ENCODE measurements at regions not wholly inside any gene's neighbourhood (a gene's known extent, or its start where the extent isn't known, plus 50 kb on each side); places are given as distances from the start of the nearest gene placed in this dataset.
"Not testable (repeated sequence)": the region's sequence is repeated elsewhere in the genome, so short reads cannot be mapped to it uniquely, and the experiment has no call there.

DNA sequence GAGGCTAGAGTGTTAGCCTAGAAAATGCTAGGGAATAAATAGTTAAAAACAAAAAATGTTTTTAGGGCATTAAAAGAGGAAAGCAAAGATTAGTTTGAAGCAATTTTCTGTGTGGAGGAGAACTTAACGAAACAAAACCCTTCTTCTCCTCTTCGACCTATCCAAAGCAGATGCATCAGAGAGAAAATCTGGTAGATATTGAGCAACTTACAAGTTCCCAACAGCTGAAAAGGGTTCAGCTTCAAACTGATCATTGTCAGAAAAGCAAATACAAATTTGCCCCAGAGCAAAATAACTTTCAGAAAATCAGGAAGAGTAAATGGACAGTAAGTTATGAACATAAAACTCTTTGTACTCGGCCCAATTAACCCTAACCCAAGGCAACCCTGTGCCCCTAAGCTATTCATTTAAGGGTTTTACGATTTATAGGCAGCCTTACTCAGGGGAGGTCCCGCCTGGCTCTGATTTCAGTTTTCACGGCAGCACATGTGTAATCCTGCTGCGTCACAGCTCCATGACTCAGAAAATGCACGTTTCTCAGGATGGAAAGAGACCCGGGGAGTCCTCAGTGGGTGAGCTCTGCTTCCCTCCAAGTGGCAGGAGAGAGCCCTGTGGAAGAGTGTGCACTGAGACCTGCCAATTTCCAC is 405.7 kb upstream of the SALL1 start:
- no peak for DNase-seq (ENCODE audit: low read depth in 2 of 3, low spot score in 1 of 3)

DNA sequence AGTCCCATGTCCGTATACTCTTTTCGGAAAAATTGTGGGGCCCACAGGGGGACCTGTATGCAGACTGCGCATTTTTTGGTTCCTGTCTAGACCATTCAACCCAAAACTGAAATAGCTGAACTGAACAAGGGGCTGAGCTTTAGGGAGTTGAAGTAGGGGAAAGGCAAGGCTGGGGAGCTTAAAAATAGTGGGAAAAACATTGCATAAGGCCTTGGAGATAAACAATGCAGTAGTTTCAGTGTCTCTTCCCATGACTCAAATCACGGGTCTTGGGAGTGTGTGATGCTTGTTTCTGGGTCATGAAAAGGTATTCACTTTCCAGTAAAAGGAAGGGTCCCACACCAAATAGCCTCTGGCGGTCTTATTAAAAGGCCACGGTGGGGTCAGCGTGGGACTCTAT is 402.8 kb upstream of the SALL1 start:
- no peak for DNase-seq (ENCODE audit: low read depth in 2 of 3, low spot score in 1 of 3)

DNA sequence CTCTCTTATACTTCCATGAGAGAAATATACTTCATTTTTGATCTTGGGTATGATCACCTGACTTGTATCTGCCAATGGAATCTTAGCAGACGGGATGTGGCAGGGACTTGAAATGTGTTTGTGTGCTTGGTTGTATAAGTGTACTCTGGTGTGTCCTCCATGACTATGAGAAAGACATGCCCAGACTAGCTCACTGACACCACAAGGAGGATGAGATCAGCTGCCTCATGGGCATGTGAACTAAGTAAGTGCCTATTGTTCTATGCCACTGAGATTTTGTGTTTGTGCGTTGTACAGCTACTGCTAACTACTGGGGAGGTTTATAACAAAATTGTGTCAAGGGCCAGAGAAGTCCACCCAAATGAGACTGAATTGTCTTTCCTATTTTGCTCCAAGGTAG is 402.2 kb upstream of the SALL1 start:
- no peak for DNase-seq (ENCODE audit: low read depth in 2 of 3, low spot score in 1 of 3)

DNA sequence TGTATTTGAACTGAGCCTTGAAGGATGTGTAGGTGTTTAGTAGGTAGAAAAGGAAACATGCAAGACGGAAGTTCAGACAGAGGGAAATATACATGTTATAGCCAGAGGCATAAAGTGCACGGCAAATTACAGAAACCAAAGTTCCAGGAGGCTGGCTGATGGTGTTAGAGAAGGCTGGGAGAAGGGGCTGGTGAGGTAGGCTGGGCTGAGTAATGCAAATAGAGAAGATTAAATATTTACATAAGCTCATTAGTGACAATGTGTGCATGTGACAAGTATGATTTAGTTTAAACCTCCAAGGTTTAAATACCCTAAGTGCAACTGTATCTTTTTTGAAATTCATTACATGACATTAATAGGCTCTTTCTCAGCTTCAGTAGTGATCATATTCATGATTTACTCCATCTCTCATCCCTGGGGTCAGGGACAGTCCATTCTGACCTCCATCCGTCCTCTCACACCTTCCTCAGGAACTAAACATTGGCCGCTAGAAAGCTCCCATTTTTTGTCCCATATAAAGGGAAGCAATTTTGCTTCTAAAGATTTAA is 399.8 kb upstream of the SALL1 start:
- DNase-seq (ENCODE audit: low read depth in 2 of 3, low spot score in 1 of 3), result no peak

DNA sequence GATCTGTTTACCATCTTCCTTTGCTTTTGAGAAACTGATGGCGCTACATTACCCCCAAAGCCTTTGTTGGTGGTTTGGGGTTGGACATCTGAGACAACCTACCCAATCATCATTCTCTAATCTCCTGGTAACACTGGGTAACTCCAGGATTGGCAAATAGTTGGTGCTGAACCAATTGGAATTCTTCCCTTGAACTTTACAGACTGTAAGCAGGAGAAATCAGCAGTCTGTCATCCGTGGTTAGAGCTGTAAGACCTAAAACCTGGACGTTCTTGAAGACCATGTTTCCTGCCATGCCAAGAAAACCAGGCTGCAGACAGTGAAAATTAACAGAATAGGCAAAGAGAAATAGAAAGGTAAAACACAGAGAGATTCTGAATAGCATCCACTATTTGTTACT is 398.8 kb upstream of the SALL1 start:
- DNase-seq (ENCODE audit: low read depth in 2 of 3, low spot score in 1 of 3), result no peak

DNA sequence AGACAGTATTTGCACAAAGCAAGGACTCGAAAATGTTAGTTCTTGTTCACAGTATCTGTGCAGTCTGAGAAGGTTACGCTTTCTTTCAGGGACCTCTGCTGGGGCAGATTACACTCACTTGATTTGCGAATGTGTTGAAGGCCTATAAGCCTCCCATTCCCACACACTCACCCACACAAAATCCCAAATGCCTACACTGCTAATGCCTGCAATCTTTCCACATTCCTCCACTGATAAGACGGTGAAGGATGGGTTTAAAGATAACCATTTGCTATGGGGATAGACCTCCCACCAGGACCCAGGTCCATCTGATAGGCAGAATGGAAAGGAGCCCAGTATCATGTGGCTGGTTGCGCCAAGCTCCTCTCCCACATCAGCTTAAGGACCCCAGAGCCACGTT is 394.9 kb upstream of the SALL1 start:
- DNase-seq (ENCODE audit: low read depth in 2 of 3, low spot score in 1 of 3), result no peak

DNA sequence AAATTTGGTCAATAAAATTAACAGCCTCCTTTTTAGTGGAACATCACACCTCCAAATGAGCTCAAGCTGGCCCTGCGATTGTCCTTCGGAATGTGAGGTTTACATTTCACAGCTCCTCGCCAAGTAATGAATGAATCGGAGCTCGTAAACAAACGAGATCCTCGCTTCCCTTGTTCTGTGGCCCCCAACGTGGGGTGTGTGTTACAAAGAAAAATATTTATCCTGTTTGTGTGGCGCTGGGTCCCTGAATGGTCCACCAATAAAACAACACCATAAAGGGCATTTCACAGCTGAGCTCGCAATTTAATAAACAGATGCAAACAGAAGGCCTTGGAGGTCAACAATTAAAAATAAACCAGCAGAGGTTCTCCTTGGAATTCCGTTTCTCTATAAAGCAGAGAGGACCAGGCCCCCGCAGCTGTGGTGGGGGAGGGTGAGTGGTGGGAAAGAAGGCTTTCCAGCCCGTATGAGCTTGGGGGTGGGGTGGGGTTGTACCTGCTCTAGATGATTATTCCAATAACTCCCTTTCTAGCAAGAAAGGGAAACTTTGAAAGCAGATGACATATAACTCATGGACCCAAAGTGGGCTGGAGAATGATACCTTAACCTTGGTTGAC is 393.9 kb upstream of the SALL1 start:
- DNase-seq (ENCODE audit: low read depth in 2 of 3, low spot score in 1 of 3), result no peak

DNA sequence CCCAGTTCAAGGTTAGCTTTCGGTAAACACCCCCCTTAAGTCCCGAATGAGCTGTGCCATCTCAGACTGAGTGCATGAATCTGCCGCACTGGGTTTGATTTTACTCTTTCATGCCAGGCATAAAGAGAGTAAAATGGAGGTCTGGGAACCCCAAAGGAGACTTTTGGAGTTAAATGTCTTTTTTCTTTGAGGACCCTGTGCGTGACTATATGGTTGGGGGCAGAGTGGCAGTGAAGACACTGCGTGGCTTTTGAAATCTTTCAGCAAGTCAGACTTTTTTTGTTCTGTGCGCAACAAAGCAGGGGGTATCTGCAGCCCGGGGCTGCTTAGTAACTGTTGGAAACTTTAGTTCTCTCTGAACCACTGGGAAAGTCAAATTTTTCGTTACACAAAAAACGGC is 392.9 kb upstream of the SALL1 start:
- DNase-seq (ENCODE audit: low read depth in 2 of 3, low spot score in 1 of 3), result no peak

DNA sequence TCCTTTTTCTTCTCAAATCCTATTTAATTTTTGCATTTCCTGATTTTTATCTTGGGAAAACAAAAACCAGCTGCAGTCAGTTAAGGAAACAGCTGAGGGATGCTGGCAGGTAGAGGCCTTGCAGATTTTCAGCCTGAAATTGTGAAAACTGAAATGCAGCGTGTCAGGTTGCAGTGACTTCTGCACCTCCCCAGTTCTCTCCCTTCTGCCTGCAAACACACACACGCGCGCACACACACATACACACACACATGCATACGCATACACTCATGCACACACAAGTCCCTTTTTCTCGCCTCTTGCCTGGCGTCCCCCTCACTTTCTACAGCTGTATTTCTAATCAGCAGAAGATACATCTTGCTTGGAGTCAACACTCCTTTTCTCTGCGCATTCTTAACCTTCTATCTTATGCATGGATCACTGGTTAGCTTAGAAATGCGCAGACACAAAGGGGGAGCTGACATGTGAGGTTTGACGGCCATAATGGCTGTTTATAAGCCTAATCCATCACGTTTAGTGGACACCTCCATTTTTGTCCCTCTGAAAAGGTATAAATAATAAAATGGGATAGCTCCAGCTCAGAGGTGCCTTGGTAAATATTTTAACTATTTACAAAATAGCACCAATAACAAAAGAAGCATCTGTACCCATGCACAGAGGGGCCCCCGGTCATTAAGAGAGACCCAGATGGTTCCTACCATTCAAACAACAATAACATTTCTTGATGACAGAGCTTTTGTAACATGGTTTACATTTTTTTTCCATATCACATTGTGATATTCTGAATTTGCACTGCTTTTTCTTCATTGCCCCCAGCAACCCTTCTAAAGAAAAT is 392.1 kb upstream of the SALL1 start:
- DNase-seq (ENCODE audit: low read depth in 2 of 3, low spot score in 1 of 3), result no peak

DNA sequence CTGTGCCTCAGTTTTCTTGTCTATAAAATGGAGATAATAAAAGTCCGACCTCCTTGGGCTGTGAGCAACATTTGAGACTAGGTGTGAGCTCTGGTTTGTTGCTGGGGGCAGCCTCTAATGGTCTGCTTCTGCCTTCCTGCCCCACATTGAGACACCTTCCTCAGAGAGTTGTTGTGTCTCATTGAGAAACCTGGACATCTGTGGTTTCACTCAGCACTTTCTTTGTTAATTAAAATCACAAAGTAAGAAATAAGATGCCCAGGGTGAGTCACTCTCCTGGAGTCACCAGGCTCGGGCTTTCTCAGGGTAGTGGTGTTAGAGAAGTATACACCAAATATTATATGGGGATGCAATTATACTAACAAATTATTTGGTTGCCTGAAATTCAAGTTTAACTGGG is 389.2 kb upstream of the SALL1 start:
- DNase-seq (ENCODE audit: low read depth in 2 of 3, low spot score in 1 of 3), result no peak

DNA sequence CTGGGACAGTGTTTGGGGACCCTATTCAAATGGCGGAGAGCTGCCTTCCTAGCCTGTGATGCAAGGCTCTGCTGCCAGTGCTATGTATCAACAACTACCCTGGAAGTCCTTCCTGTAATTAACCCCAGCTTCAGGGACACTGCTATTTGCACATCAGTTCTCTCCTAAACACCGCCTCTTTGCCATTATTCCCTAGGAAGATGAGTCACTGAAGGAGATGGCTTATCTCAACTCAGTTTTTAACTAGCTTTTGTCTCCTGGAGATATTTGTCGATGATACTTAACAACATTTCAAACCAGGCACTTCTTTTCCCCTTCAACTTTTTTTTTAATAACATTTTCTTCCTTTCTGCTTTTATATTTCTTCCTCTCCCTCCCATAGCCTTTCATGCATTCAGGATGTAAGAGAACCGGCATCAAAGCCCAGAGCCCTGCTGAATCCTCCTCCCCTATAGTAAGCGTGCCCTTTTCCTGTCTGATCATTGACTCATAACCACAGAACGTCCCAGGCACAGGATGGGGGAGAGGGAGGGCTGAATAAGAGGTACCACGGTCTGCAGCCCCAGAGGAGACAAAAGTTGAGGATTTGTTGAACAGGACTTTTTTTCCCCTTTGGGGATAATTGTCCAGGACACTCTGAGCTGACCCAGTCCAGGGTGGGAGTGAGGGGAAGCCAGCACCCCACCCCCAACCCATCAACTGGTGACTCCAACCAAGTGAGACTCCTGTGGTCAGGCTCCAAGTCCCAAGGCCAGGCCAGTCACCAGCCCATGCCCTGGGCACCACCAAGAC is 387.8 kb upstream of the SALL1 start:
- no peak for DNase-seq (ENCODE audit: low read depth in 2 of 3, low spot score in 1 of 3)

DNA sequence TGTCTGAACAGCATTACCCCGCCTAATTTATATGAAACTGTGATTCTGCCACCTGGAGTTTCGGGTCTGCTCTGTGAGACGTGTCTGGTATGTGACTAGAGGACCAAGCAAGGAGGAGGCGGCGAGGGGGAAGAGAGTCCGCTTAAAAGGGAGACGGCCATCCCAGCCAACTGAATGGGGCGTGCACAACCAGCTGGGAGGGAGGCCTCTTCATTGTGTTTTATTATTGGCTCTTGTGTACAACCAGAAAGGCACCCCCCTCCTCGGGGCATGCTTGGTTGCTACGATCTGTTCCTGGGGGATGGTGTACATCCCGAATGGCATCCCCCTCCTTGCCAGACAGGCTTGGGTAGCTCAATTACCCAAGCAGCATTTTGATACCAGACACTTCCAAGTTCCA is 384.5 kb upstream of the SALL1 start:
- DNase-seq (ENCODE audit: low read depth in 2 of 3, low spot score in 1 of 3), result no peak

DNA sequence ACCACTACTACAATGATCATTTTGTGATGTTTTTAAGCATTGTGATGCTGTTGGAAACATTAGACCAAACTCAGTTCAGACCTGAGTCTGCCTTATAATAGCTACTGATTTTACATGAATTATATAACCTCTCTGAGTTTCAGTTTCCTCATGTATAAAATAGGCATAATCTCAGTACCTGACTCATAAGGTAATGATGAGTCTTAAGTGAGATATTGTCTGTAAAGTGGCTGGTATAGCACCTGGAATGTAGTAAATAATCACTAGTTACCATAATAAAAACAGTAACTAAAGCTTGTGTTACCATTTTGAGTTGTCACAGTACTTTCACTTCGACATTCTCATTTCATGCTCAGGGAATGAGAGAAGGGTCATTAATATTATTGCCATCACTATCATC is 381.5 kb upstream of the SALL1 start:
- DNase-seq (ENCODE audit: low read depth in 2 of 3, low spot score in 1 of 3), result no peak

DNA sequence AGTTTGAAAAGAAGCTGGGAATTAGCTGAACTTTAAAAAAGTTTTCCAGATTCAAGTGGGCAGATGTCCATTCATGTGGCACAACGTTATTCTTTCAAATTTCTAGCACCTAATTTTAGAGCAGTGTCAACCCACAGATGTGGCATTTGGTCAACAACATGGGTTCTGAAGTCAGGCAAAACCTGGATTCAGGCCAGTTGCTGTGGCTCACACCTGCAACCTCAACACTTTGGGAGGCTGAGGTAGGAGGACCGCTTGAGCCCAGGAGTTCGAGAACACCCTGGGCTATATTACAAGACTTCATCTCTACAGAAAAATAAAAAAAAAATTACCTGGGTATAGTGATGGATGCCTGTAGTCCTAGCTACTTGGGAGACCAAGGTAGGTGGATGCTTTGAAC is 380.2 kb upstream of the SALL1 start:
- DNase-seq (ENCODE audit: low read depth in 2 of 3, low spot score in 1 of 3), result no peak

DNA sequence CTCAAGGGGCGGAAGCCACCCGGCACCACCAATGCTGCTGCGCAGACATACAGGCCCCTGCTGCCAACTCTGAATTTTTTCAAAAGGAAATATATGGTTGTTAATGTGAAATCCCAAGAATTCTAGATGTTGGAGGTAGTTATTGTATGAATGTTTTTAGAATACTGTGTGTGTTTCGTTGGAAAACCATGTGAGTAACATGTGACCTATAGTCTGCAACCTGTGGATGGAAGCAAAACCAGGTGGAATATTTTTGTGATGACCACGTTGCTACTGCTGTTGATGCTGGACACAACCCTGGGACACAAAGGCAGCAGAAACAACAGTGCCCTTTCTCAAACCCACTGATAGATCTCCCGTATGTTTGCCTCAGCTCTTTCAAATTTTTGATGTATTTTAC is 376.3 kb upstream of the SALL1 start:
- no peak for DNase-seq (ENCODE audit: low read depth in 2 of 3, low spot score in 1 of 3)

DNA sequence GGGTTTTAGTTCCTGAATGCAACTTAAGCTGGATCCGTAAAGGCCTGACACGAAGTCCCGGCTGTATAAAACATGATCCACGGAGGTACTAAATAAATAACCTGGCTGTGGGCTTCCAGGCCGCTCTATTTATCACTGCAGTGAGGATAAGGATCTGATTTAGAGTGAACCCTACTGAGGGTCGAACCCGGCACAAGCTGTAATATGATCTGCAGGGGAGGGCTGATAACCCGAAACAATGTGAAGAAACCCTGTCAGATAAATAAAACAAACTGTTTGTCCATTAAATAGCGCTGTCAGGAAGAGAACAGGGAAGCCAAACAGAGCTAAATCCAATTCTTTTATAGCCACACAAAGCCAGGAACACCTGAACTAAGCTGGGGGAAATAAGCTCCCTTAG is 375.6 kb upstream of the SALL1 start:
- no peak for DNase-seq (ENCODE audit: low read depth in 2 of 3, low spot score in 1 of 3)

DNA sequence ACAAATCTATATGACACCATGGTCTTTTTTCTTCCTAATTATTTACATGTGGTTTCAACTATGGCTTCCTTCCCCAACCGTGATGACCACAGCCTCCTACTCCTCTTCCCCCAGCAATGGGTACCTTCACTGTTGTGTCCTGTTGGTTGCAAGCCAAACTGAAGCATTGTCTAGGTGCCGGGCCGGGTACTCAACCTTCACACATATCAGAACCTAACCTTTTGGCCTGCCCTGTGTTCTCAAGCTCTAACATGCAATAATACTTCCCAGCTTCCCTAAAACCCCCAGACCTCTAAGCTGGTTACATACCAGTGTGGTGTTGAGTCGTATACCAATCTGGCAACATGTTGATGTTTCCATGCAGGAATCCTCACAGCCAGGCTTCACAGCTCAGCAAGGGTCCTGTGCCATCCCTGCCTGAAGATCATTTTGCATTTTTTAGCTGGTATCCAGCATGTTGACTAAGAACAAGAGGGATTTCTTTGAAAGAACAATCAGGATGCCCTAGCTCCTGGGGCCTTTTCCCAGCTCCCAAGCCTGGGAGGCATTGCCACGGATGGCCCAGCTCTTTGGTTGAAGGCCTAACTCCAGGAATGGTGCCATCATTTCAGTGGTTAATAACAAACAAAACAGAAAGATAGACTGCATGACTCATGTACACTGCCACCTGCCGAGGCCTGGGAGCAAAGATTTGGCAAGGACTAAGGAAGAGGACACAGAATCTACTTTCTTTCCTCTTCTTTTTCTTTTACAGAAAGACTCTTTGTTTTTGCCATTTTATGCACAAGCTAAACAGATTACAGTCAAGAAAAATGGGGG is 373.7 kb upstream of the SALL1 start:
- DNase-seq (ENCODE audit: low read depth in 2 of 3, low spot score in 1 of 3), result no peak

DNA sequence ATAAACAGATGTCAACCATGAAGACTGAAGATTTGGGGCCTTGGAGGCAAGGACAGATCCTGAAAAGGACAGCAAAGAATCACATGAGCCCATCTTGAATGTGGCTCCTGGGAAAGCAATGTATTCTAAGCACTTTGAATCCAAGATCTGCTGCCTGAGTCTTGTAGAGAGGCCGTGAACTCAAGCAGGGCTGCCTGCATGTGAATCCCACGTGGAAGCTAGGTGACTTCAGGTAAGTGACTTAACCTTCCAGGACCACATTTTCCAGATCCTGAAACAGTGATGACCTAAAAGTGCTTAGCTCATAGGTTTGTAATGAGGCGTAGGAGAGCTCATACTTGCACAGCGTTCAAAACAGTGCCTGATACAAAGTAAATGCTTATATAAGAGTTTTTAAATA is 373.0 kb upstream of the SALL1 start:
- no peak for DNase-seq (ENCODE audit: low read depth in 2 of 3, low spot score in 1 of 3)

DNA sequence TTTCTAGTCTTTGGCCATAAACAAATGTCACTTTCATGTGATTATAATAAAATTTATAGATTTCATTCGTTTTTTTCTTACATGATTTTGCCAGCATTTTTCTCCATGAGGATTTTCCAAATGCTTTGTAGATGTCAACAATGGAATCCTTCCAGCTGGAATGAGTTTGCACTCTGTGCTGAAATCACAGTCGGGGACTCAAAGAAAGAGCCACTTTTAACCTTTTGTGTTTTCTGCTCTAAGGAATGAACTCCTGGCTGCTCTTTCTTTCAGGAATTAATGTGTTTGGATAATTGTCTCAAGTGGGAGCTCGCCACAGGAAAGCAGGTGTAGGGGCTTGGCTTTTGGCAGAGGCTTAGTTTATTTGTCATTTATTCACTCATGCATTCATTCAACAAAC is 372.3 kb upstream of the SALL1 start:
- DNase-seq (ENCODE audit: low read depth in 2 of 3, low spot score in 1 of 3), result no peak

DNA sequence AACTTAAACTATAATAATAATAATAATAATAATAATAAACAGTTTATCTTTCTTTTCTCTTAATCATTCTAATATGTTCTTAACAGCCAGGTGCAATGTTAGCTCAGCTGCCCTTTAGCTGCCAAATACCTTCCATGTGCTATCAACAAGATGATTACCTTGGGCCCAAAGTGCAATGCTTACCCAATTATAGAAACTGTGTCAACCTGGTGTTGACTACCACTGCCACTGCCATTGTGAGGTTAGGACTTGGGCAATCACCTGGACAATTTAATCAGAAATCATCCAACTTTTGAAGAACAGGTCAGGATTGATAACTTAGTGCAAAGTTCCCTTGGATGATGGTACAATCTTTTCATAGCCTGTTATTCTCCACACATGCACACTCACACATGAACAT is 371.8 kb upstream of the SALL1 start:
- DNase-seq (ENCODE audit: low read depth in 2 of 3, low spot score in 1 of 3), result no peak

DNA sequence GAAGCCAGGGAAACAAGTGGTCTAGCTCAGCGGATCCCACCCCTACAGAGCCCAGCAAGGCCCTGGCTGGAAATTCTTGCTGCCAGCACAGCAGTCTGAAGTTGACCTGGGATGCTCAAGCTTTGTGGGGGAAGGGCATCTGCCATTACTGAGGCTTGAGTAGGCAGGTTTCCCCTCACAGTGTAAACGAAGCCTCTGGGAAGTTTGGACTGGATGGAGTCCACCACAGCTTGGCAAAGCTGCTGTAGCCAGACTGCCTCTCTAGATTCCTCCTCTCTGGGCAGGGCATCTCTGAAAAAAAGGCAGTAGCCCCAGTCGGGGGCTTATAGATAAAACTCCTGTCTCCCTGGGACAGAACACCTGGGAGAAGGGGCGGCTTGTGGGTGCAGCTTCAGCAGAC is 365.9 kb upstream of the SALL1 start:
- not testable (repeated sequence) for DNase-seq (ENCODE audit: low read depth in 2 of 3, low spot score in 1 of 3)
